ENCODE measurements at regions not wholly inside any gene's neighbourhood (a gene's known extent, or its start where the extent isn't known, plus 50 kb on each side); places are given as distances from the start of the nearest gene placed in this dataset.

DNA sequence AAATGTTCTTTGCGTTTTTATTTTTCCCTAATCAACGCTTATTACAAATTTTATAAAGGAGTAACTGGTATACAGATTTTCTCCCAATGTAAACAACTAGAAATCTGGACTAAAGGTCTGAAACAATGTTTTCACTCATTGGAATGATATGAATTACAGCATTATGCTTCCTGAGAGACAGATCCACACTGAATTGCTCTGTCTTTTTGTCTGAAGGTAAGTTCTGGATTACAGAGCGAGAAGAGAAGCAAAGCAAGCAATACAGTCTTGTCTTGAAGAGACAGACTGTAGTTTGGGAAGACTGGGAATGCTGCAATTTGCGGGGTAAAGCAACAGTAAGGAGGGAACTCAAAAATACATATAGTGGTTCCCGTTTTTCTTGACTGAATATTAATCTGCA, 262.2 kb upstream of the PABPC4L start:
- no peak for TF ChIP-seq POLR2A (IDR thresholded peaks at IDR 0.05; ENCODE audit: low read length)
- no peak for TF ChIP-seq GATA1 (IDR thresholded peaks at IDR 0.05; ENCODE audit: low read depth, low read length)
